DOHH2 (cell line): ENCODE measurements at regions not wholly inside any gene's neighbourhood (a gene's known extent, or its start where the extent isn't known, plus 50 kb on each side); places are given as distances from the start of the nearest gene placed in this dataset.

Source experiments
- H3F3A ChIP-seq: fragments of 200-600 bp; sonication (generic), shearing (Covaris generic); 2 replicates; pipeline ENCODE4 v1.6.0; 2016; ENCODE audit warnings: antibody characterized with exemption, mild to moderate bottlenecking; ENCODE audit not compliant: control insufficient read depth, insufficient read depth
- H3K27ac ChIP-seq: fragments of 200-600 bp; sonication (generic); 2 replicates; pipeline ENCODE4 v1.5.1; 2014; ENCODE audit warnings: low read depth, mild to moderate bottlenecking, low read length, moderate library complexity
- H3K27me3 ChIP-seq: fragments of 200-600 bp; sonication (generic); 2 replicates; pipeline ENCODE4 v1.6.1; 2014; ENCODE audit warnings: mild to moderate bottlenecking, low read length, mixed read lengths; ENCODE audit not compliant: control insufficient read depth
- H3K36me3 ChIP-seq: fragments of 200-600 bp; sonication (generic); 2 replicates; pipeline ENCODE4 v1.6.1; 2014; ENCODE audit warnings: mild to moderate bottlenecking, low read length, moderate library complexity, mixed read lengths; ENCODE audit not compliant: control insufficient read depth
- H3K4me1 ChIP-seq: fragments of 200-600 bp; sonication (generic); 2 replicates; pipeline ENCODE4 v1.6.1; 2014; ENCODE audit warnings: mild to moderate bottlenecking, low read length, mixed read lengths; ENCODE audit not compliant: control insufficient read depth
- H3K4me2 ChIP-seq: fragments of 200-600 bp; sonication (generic); 2 replicates; pipeline ENCODE4 v1.6.0; 2014; ENCODE audit warnings: mild to moderate bottlenecking, low read length, moderate library complexity
- H3K4me3 ChIP-seq: fragments of 200-600 bp; sonication (generic); 2 replicates; pipeline ENCODE4 v1.5.1; 2014; ENCODE audit warnings: mild to moderate bottlenecking, low read length, mixed read lengths
- H3K79me2 ChIP-seq: fragments of 200-600 bp; sonication (generic); 2 replicates; pipeline ENCODE4 v1.6.1; 2014; ENCODE audit warnings: mild to moderate bottlenecking, low read length, mixed read lengths; ENCODE audit not compliant: control insufficient read depth
- H3K9me2 ChIP-seq: fragments of 200-600 bp; sonication (generic); replicated peaks from 2 replicates; pipeline ENCODE4 v1.6.1; 2014; ENCODE audit warnings: mild to moderate bottlenecking, low read length, mixed read lengths; ENCODE audit not compliant: control insufficient read depth
- H3K9me3 ChIP-seq: fragments of 200-600 bp; sonication (generic); 2 replicates; pipeline ENCODE4 v1.6.1; 2014; ENCODE audit warnings: antibody characterized with exemption, low read length, mixed read lengths; ENCODE audit not compliant: control insufficient read depth, insufficient read depth
- H4K20me1 ChIP-seq: fragments of 200-600 bp; sonication (generic); 2 replicates; pipeline ENCODE4 v1.6.0; 2014; ENCODE audit warnings: low read depth, mild to moderate bottlenecking, antibody characterized with exemption, low read length, moderate library complexity; ENCODE audit not compliant: control insufficient read depth, insufficient read depth
- EZH2phosphoT487 ChIP-seq: fragments of 200-600 bp; sonication (generic); IDR thresholded peaks from 2 replicates; pipeline ENCODE4 v1.6.1; 2017; ENCODE audit warnings: borderline replicate concordance, mild to moderate bottlenecking, antibody characterized with exemption, low read length, moderate library complexity, mixed read lengths
- TF ChIP-seq, protein P1 (sequence below): fragments of 200-600 bp; sonication (generic); IDR thresholded peaks from one replicate; pipeline ENCODE4 v1.5.1; 2014; ENCODE audit warnings: antibody characterized with exemption, mild to moderate bottlenecking, low read depth, low read length; ENCODE audit not compliant: poor library complexity, severe bottlenecking

GRCh38 chr1:163604896-163605295 is 283.1 kb downstream of the NUF2 start:
- Histone ChIP-seq H3K27ac (no peak overlapping the region), H3K4me3 (no peak overlapping the region), H3F3A (no peaks in the 10 kb centered on the region), H3K4me2 (no peak overlapping the region), H3K9me2 (no peaks in the 10 kb centered on the region), H3K9me3 (no peaks in the 10 kb centered on the region), H3K36me3 (no peaks in the 10 kb centered on the region), H4K20me1 (no peaks in the 10 kb centered on the region), H3K4me1 (no peaks in the 10 kb centered on the region), H3K27me3 (no peaks in the 10 kb centered on the region; the same call in 1 of the 2 replicates), H3K79me2 (no peaks in the 10 kb centered on the region)
- TF ChIP-seq EZH2phosphoT487 = no peak
- TF ChIP-seq, protein P1, sequence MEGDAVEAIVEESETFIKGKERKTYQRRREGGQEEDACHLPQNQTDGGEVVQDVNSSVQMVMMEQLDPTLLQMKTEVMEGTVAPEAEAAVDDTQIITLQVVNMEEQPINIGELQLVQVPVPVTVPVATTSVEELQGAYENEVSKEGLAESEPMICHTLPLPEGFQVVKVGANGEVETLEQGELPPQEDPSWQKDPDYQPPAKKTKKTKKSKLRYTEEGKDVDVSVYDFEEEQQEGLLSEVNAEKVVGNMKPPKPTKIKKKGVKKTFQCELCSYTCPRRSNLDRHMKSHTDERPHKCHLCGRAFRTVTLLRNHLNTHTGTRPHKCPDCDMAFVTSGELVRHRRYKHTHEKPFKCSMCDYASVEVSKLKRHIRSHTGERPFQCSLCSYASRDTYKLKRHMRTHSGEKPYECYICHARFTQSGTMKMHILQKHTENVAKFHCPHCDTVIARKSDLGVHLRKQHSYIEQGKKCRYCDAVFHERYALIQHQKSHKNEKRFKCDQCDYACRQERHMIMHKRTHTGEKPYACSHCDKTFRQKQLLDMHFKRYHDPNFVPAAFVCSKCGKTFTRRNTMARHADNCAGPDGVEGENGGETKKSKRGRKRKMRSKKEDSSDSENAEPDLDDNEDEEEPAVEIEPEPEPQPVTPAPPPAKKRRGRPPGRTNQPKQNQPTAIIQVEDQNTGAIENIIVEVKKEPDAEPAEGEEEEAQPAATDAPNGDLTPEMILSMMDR = no peak

GRCh38 chr1:163608979-163609378 is 287.2 kb downstream of the NUF2 start:
- Histone ChIP-seq H3K79me2 (no peaks in the 10 kb centered on the region), H3K4me3 (no peak overlapping the region), H3K27ac (no peak overlapping the region), H3K4me1 (peaks cover 7% of the 10 kb centered on the region; the same call in 1 of the 2 replicates), H3K4me2 (no peak overlapping the region), H3K9me2 (no peaks in the 10 kb centered on the region), H4K20me1 (no peaks in the 10 kb centered on the region), H3K9me3 (no peaks in the 10 kb centered on the region), H3K36me3 (no peaks in the 10 kb centered on the region), H3K27me3 (no peaks in the 10 kb centered on the region; the same call in 1 of the 2 replicates), H3F3A (no peaks in the 10 kb centered on the region)
- TF ChIP-seq EZH2phosphoT487 = no peak

DNA sequence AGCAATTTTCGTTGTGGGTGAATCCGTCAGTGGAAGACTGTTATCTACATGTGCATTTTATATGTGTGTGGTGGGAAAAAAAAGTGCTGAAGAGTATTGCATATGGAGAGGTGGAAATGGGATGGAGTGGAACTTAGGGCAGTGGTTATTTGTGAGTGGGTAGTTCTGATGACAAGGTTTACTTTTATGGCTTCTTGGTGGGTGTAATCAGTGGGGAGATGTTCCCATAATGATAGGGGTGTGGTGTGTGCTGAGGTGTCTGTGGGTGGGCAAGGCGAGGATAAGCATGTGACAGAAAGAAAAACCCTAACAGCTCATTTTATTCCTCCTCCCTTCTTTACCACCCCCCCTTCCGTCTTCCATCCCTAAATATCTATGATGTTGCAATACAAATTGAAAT is 288.1 kb downstream of the NUF2 start:
- TF ChIP-seq, protein P1 = no peak
- no peak for TF ChIP-seq EZH2phosphoT487
- Histone ChIP-seq H3K9me3 (no peaks in the 10 kb centered on the region), H3K27ac (no peak overlapping the region), H4K20me1 (no peaks in the 10 kb centered on the region), H3K27me3 (no peaks in the 10 kb centered on the region; the same call in 1 of the 2 replicates), H3K79me2 (no peaks in the 10 kb centered on the region), H3K4me3 (no peak overlapping the region), H3F3A (no peaks in the 10 kb centered on the region), H3K36me3 (no peaks in the 10 kb centered on the region), H3K9me2 (no peaks in the 10 kb centered on the region), H3K4me1 (peaks cover 7% of the 10 kb centered on the region; the same call in 1 of the 2 replicates), H3K4me2 (no peak overlapping the region)

DNA sequence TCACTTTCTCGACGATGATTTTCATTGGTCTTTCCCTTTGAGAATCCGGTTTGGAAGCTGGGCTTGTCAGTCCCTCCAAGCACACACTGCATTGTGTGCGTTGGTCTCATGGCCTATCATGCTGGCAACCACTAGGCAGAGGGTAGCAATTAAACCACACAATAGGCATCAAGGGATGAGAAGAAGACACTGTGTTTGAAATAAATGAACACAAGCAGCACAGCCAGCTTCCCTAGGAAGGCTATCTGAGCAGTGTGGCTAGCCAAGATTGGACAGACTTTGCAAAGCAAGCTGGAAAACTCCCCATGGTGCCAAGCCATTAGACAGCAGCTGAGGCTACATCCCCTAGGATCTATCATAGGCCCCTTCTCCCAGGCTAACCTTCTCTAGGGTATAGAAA is 288.7 kb downstream of the NUF2 start:
- no peak for TF ChIP-seq EZH2phosphoT487
- TF ChIP-seq, protein P1 = no peak
- H3K27ac ChIP-seq = no peak overlapping the region
- no peaks in the 10 kb centered on the region for H4K20me1 ChIP-seq
- H3K4me1 ChIP-seq = peaks cover 7% of the 10 kb centered on the region; the same call in 1 of the 2 replicates
- H3K27me3 ChIP-seq = no peaks in the 10 kb centered on the region; the same call in 1 of the 2 replicates
- no peaks in the 10 kb centered on the region for H3K9me3 ChIP-seq
- no peak overlapping the region for H3K4me2 ChIP-seq
- H3K79me2 ChIP-seq = no peaks in the 10 kb centered on the region
- no peaks in the 10 kb centered on the region for H3F3A ChIP-seq
- no peaks in the 10 kb centered on the region for H3K9me2 ChIP-seq
- no peaks in the 10 kb centered on the region for H3K36me3 ChIP-seq
- H3K4me3 ChIP-seq = no peak overlapping the region
